ENCODE measurements at regions not wholly inside any gene's neighbourhood (a gene's known extent, or its start where the extent isn't known, plus 50 kb on each side); places are given as distances from the start of the nearest gene placed in this dataset.

GRCh38 chr16:49216593-49216992 is 65.0 kb downstream of the CBLN1 start:
- DNase-seq (ENCODE audit: low spot score): no peak

- DNase-seq (ENCODE audit: low spot score): no peak
These were observed 68.0 kb downstream of the CBLN1 start for GRCh38 chr16:49213594-49213993.

- DNase-seq (ENCODE audit: low spot score): no peak
These were observed 77.4 kb downstream of the CBLN1 start for GRCh38 chr16:49204191-49204590.

GRCh38 chr16:49203361-49203760 is 78.3 kb downstream of the CBLN1 start:
- DNase-seq (ENCODE audit: low spot score): no peak

- DNase-seq (ENCODE audit: low spot score): no peak
These were observed 80.5 kb downstream of the CBLN1 start for GRCh38 chr16:49201118-49201517.

GRCh38 chr16:49200223-49200820 is 81.3 kb downstream of the CBLN1 start:
- no peak for DNase-seq (ENCODE audit: low spot score)

GRCh38 chr16:49195237-49195548 is 86.4 kb downstream of the CBLN1 start:
- no peak for DNase-seq (ENCODE audit: low spot score)

GRCh38 chr16:49194537-49195236 is 87.0 kb downstream of the CBLN1 start:
- DNase-seq (ENCODE audit: low spot score): no peak

- no peak for DNase-seq (ENCODE audit: low spot score)
These were observed 88.0 kb downstream of the CBLN1 start for GRCh38 chr16:49193596-49193995.

- DNase-seq (ENCODE audit: low spot score): no peak
These were observed 92.4 kb downstream of the CBLN1 start for GRCh38 chr16:49189286-49189685.

GRCh38 chr16:49183911-49184310 is 97.7 kb downstream of the CBLN1 start:
- no peak for DNase-seq (ENCODE audit: low spot score)

GRCh38 chr16:49181791-49182518 is 99.7 kb downstream of the CBLN1 start:
- DNase-seq (ENCODE audit: low spot score): no peak

- DNase-seq (ENCODE audit: low spot score): no peak
These were observed 101.8 kb downstream of the CBLN1 start for GRCh38 chr16:49179714-49180330.

- DNase-seq (ENCODE audit: low spot score): no peak
These were observed 113.5 kb downstream of the CBLN1 start for GRCh38 chr16:49168126-49168525.

- DNase-seq (ENCODE audit: low spot score): no peak
These were observed 116.6 kb downstream of the CBLN1 start for GRCh38 chr16:49165025-49165424.

- no peak for DNase-seq (ENCODE audit: low spot score)
These were observed 120.4 kb downstream of the CBLN1 start for GRCh38 chr16:49161191-49161590.

GRCh38 chr16:49158029-49158642 is 123.5 kb downstream of the CBLN1 start:
- peak; percentile 20 for DNase-seq (ENCODE audit: low spot score)

- no peak for DNase-seq (ENCODE audit: low spot score)
These were observed 131.3 kb downstream of the CBLN1 start for GRCh38 chr16:49150341-49150740.

- DNase-seq (ENCODE audit: low spot score): no peak
These were observed 133.2 kb downstream of the CBLN1 start for GRCh38 chr16:49148410-49148809.

- no peak for DNase-seq (ENCODE audit: low spot score)
These were observed 141.0 kb downstream of the CBLN1 start for GRCh38 chr16:49140618-49141017.

- no peak for DNase-seq (ENCODE audit: low spot score)
These were observed 151.2 kb downstream of the CBLN1 start for GRCh38 chr16:49130397-49130796.

- DNase-seq (ENCODE audit: low spot score): no peak
These were observed 151.7 kb downstream of the CBLN1 start for GRCh38 chr16:49129935-49130334.

- no peak for DNase-seq (ENCODE audit: low spot score)
These were observed 152.9 kb downstream of the CBLN1 start for GRCh38 chr16:49128740-49129139.

Measured in AG08396 (cell line).